ENCODE measurements at regions not wholly inside any gene's neighbourhood (a gene's known extent, or its start where the extent isn't known, plus 50 kb on each side); places are given as distances from the start of the nearest gene placed in this dataset.

DNA sequence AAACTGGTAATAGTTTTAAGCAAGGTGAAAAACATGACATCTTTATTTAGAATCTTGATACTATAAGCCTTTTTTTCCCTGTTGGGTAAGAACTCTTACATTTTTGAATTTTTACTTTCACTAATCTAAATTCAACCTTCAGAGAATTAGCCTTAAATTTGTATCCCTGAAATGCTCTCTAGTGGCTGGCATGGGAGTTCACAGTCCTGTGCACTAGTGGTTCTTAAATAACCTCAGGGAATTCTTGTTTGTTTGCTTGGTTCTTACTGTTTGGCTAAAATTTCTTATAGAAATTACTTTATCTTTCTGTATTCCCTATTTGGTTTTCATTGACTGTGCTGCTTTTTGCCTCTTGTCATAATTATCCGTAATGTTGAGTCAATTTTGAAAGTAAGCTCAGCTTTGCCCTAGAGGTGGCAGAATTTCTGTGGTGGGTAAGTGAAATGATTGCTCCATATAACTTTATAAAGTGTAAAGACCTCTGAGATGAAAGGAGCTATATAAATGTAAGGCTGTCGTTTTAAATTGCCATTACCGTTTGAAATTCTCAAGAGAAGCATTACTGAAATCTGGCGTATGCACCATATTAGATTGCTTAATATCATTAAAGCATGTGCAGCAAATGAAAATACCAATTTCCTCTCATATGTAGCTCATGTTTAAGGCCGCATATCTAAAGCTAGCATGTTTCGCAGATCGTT, 391.3 kb upstream of the FIGN start:
- TF ChIP-seq TAF1 (IDR thresholded peaks at IDR 0.05; ENCODE audit: low read depth) (no peak), TEAD4 (IDR thresholded peaks at IDR 0.05) (no peak), YY1 (IDR thresholded peaks at IDR 0.05; ENCODE audit: low read depth) (no peak), TCF12 (IDR thresholded peaks at IDR 0.05; ENCODE audit: low read depth) (no peak), CEBPB (IDR thresholded peaks at IDR 0.05) (no peak), EP300 (IDR thresholded peaks at IDR 0.05; ENCODE audit: borderline replicate concordance) (no peak), FOXM1 (IDR thresholded peaks at IDR 0.05; ENCODE audit: borderline replicate concordance, low read depth) (no peak), ZBTB7A (IDR thresholded peaks at IDR 0.05; ENCODE audit: low read depth) (no peak), CREB1 (IDR thresholded peaks at IDR 0.05; ENCODE audit: low read depth) (no peak), RAD21 (IDR thresholded peaks at IDR 0.05; ENCODE audit: low read depth) (peak; percentile 47), EGR1 (IDR thresholded peaks at IDR 0.05) (no peak)
- TF ChIP-seq, protein P1, sequence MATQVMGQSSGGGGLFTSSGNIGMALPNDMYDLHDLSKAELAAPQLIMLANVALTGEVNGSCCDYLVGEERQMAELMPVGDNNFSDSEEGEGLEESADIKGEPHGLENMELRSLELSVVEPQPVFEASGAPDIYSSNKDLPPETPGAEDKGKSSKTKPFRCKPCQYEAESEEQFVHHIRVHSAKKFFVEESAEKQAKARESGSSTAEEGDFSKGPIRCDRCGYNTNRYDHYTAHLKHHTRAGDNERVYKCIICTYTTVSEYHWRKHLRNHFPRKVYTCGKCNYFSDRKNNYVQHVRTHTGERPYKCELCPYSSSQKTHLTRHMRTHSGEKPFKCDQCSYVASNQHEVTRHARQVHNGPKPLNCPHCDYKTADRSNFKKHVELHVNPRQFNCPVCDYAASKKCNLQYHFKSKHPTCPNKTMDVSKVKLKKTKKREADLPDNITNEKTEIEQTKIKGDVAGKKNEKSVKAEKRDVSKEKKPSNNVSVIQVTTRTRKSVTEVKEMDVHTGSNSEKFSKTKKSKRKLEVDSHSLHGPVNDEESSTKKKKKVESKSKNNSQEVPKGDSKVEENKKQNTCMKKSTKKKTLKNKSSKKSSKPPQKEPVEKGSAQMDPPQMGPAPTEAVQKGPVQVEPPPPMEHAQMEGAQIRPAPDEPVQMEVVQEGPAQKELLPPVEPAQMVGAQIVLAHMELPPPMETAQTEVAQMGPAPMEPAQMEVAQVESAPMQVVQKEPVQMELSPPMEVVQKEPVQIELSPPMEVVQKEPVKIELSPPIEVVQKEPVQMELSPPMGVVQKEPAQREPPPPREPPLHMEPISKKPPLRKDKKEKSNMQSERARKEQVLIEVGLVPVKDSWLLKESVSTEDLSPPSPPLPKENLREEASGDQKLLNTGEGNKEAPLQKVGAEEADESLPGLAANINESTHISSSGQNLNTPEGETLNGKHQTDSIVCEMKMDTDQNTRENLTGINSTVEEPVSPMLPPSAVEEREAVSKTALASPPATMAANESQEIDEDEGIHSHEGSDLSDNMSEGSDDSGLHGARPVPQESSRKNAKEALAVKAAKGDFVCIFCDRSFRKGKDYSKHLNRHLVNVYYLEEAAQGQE (IDR thresholded peaks at IDR 0.05; ENCODE audit: low read depth) = no peak
- TF ChIP-seq, protein P2, sequence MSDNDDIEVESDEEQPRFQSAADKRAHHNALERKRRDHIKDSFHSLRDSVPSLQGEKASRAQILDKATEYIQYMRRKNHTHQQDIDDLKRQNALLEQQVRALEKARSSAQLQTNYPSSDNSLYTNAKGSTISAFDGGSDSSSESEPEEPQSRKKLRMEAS (IDR thresholded peaks at IDR 0.05) = no peak

All from Ishikawa (cell line).